RWPE2 (cell line): ENCODE measurements at regions not wholly inside any gene's neighbourhood (a gene's known extent, or its start where the extent isn't known, plus 50 kb on each side); places are given as distances from the start of the nearest gene placed in this dataset.

ENCODE experiments used
- ATAC-seq: fragments of 200-7000 bp; cut with Tn5 transposase; 3 replicates; pipeline ENCODE4 v1.9.1; 2021; ENCODE audit warnings: low read depth
- DNase-seq: peaks from one replicate; pipeline ENCODE4 v3.0.0-alpha.2; 2020; ENCODE audit warnings: low spot score
- H3K27ac ChIP-seq: fragments of 450-650 bp; 2 replicates; pipeline ENCODE4 v1.5.1; 2017; ENCODE audit warnings: mild to moderate bottlenecking; ENCODE audit not compliant: poor library complexity, severe bottlenecking
- H3K27me3 ChIP-seq: fragments of 250-450 bp; sonication (Bioruptor Pico); 2 replicates; pipeline ENCODE4 v1.5.1; 2021; ENCODE audit warnings: mild to moderate bottlenecking, moderate library complexity; ENCODE audit not compliant: insufficient read depth, poor library complexity, severe bottlenecking
- H3K36me3 ChIP-seq: fragments of 250-450 bp; sonication (Bioruptor Pico); 2 replicates; pipeline ENCODE4 v1.5.1; 2020; ENCODE audit warnings: low read depth, mild to moderate bottlenecking, moderate library complexity
- H3K4me1 ChIP-seq: fragments of 250-450 bp; sonication (Bioruptor Pico); 2 replicates; pipeline ENCODE4 v1.5.1; 2021; ENCODE audit warnings: mild to moderate bottlenecking, moderate library complexity; ENCODE audit not compliant: insufficient read depth, poor library complexity, severe bottlenecking
- H3K4me3 ChIP-seq: fragments of 250-450 bp; sonication (Bioruptor Pico); 2 replicates; pipeline ENCODE4 v1.5.1; 2021; ENCODE audit warnings: mild to moderate bottlenecking, moderate library complexity; ENCODE audit not compliant: severe bottlenecking
- H3K9me3 ChIP-seq: fragments of 250-450 bp; sonication (Bioruptor Pico); 2 replicates; pipeline ENCODE4 v1.5.1; 2021; ENCODE audit warnings: mild to moderate bottlenecking, moderate library complexity; ENCODE audit not compliant: severe bottlenecking
- TF ChIP-seq, protein P1 (sequence below): fragments of 450-650 bp; IDR thresholded peaks from one replicate; pipeline ENCODE4 v1.5.1; 2017; ENCODE audit warnings: mild to moderate bottlenecking, moderate library complexity; ENCODE audit not compliant: poor library complexity, severe bottlenecking

DNA sequence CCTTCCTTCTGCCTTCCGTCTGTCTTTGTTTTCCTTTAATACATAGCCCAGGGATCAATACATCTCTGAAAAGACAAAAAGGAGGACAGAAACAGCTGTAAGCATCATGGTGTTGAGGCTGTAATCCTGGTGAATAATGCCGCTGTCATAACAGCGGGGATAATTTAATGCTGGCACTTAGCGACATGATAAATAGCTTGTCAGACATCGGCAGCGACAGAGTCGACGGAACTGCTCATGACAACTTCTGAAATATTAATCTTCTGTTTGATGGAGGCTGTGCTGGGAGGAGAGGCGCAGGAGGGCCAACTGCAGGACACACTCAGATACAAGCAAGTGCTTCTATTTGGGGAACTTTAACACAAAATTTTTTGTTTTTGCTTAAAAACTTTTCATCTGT, 602.2 kb downstream of the GALR1 start:
- ATAC-seq (no peak), DNase-seq (no peak)
- Histone ChIP-seq H3K27me3 (peaks cover 8% of the 10 kb centered on the region), H3K9me3 (no peaks in the 10 kb centered on the region), H3K27ac (no peak overlapping the region), H3K36me3 (no peaks in the 10 kb centered on the region), H3K4me3 (no peak overlapping the region), H3K4me1 (no peaks in the 10 kb centered on the region)
- TF ChIP-seq, protein P1, sequence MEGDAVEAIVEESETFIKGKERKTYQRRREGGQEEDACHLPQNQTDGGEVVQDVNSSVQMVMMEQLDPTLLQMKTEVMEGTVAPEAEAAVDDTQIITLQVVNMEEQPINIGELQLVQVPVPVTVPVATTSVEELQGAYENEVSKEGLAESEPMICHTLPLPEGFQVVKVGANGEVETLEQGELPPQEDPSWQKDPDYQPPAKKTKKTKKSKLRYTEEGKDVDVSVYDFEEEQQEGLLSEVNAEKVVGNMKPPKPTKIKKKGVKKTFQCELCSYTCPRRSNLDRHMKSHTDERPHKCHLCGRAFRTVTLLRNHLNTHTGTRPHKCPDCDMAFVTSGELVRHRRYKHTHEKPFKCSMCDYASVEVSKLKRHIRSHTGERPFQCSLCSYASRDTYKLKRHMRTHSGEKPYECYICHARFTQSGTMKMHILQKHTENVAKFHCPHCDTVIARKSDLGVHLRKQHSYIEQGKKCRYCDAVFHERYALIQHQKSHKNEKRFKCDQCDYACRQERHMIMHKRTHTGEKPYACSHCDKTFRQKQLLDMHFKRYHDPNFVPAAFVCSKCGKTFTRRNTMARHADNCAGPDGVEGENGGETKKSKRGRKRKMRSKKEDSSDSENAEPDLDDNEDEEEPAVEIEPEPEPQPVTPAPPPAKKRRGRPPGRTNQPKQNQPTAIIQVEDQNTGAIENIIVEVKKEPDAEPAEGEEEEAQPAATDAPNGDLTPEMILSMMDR = no peak

DNA sequence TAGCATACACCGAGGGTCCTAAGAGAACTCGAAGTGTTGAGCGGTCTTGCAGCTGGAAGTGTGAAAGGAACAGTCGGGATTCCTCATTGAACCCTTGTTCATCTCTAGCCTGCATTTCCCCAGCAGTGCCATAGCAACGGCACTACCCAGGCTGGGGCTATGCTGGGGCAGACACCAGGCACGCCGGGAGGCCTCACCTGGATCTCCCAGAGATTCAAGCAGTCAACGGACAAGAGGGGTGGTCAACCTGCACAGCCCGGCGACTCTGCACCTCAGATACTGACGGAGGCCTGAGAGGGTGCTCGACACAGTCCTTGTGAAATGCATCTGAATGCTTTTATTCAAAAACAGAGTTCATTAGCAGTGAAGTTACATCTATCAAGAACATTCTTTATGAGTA, 604.2 kb downstream of the GALR1 start:
- Histone ChIP-seq H3K4me1 (no peaks in the 10 kb centered on the region), H3K4me3 (no peak overlapping the region), H3K9me3 (no peaks in the 10 kb centered on the region), H3K27me3 (peaks cover 8% of the 10 kb centered on the region), H3K36me3 (no peaks in the 10 kb centered on the region), H3K27ac (no peak overlapping the region)
- ATAC-seq (no peak), DNase-seq (no peak)
- TF ChIP-seq, protein P1 = no peak

DNA sequence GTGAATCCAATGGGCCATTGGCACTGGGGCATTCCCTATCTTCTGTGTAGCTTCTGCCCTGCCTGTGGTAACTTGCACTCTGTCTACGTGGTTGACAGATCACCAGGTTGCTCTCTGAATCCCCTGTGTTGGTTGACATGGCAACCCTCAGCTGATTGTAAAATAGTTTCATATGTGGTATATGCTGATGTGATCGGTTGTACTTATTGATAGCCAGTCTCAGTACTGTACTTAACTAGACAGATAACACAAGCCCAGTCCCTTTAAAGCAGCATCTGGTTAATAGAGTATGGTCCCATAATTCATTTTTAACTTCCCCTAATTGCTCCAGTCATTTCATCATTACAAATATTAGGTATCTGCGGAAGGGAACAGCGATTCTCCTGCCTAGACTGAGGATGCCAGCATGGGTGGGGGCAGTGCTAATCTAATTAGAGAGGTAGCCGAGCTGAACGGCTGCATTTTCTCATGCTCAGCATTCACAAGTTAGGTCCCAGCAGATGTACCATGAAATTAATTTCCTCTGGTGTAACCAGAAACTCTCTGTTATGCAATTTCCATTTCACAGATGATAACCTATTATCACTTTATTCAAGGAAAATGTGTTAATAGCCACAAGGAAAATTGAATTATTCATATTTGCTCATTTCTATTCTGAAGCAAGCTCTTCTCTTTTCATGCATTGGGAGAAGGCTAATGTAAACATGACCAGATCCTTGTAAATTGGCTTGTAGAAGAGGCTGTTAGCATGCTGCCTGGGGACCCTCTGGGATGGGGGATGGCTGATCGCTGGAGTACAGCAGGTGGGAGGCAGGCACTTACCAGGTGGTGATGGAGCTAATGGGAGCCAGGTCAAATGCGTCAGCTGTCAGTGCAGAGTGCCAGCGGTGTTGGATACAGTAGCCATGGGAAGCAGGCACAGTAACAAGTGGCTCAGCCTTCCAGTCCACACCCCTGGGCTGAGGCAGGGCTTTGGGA, 608.3 kb downstream of the GALR1 start:
- H3K4me3 ChIP-seq = no peak overlapping the region
- H3K27ac ChIP-seq = no peak overlapping the region
- H3K27me3 ChIP-seq = peaks cover 8% of the 10 kb centered on the region
- TF ChIP-seq, protein P1 = no peak
- H3K9me3 ChIP-seq = no peaks in the 10 kb centered on the region
- ATAC-seq (no peak), DNase-seq (no peak)
- H3K36me3 ChIP-seq = no peaks in the 10 kb centered on the region
- no peaks in the 10 kb centered on the region for H3K4me1 ChIP-seq

DNA sequence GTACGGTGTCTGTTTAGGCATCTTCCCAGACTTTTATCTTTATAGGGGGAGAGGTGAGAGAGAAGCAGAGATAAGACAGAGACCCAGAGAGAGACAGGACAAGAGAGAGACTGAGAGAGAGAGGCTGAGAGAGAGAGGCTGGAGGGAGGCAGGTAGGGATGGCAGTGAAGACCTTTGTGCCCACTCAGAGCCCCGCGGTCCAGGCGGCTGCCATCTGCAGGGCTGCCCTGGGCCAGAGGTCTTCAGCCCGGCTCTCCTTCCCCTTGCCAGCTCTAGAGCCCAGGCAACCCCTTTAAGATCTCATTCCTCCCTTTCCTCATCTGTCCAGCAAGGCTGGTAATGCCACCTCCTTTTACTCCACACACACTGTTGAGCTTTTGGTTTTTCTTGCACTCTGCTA, 610.0 kb downstream of the GALR1 start:
- no peak overlapping the region for H3K4me3 ChIP-seq
- DNase-seq (no peak), ATAC-seq (no peak)
- no peak overlapping the region for H3K27ac ChIP-seq
- no peaks in the 10 kb centered on the region for H3K9me3 ChIP-seq
- H3K36me3 ChIP-seq = no peaks in the 10 kb centered on the region
- H3K27me3 ChIP-seq = peaks cover 2% of the 10 kb centered on the region
- TF ChIP-seq, protein P1 = no peak
- H3K4me1 ChIP-seq = no peaks in the 10 kb centered on the region
